ENCODE measurements at regions not wholly inside any gene's neighbourhood (a gene's known extent, or its start where the extent isn't known, plus 50 kb on each side); places are given as distances from the start of the nearest gene placed in this dataset.

- DNase-seq: no peak
Measured at GRCh38 chr5:174414315-174414710, 310.1 kb upstream of the MSX2 start.

GRCh38 chr5:174418809-174419539 is 305.4 kb upstream of the MSX2 start:
- no peak for DNase-seq

GRCh38 chr5:174419540-174420132 is 304.7 kb upstream of the MSX2 start:
- DNase-seq: peak; percentile 37 to 74

- DNase-seq: no peak
Measured at GRCh38 chr5:174420651-174421407, 303.6 kb upstream of the MSX2 start.

GRCh38 chr5:174421408-174421805 is 303.0 kb upstream of the MSX2 start:
- DNase-seq: no peak

- no peak for DNase-seq
Measured at GRCh38 chr5:174423558-174423957, 300.8 kb upstream of the MSX2 start.

- DNase-seq: no peak
Measured at GRCh38 chr5:174424219-174425053, 299.9 kb upstream of the MSX2 start.

GRCh38 chr5:174425271-174425963 is 299.0 kb upstream of the MSX2 start:
- no peak for DNase-seq

GRCh38 chr5:174425964-174426290 is 298.5 kb upstream of the MSX2 start:
- no peak for DNase-seq

- no peak for DNase-seq
Measured at GRCh38 chr5:174426388-174426787, 298.0 kb upstream of the MSX2 start.

- no peak for DNase-seq
Measured at GRCh38 chr5:174426851-174427250, 297.5 kb upstream of the MSX2 start.

GRCh38 chr5:174427304-174427703 is 297.1 kb upstream of the MSX2 start:
- DNase-seq: no peak

- DNase-seq: no peak
Measured at GRCh38 chr5:174428895-174429294, 295.5 kb upstream of the MSX2 start.

- no peak for DNase-seq
Measured at GRCh38 chr5:174430940-174431339, 293.4 kb upstream of the MSX2 start.

GRCh38 chr5:174431504-174431903 is 292.9 kb upstream of the MSX2 start:
- no peak for DNase-seq

- no peak for DNase-seq
Measured at GRCh38 chr5:174433098-174433497, 291.3 kb upstream of the MSX2 start.

GRCh38 chr5:174436750-174437149 is 287.6 kb upstream of the MSX2 start:
- no peak for DNase-seq

- DNase-seq: no peak
Measured at GRCh38 chr5:174444479-174445188, 279.7 kb upstream of the MSX2 start.

GRCh38 chr5:174446446-174446845 is 277.9 kb upstream of the MSX2 start:
- no peak for DNase-seq

GRCh38 chr5:174446988-174447387 is 277.4 kb upstream of the MSX2 start:
- DNase-seq: no peak

GRCh38 chr5:174448041-174448440 is 276.3 kb upstream of the MSX2 start:
- DNase-seq: no peak

GRCh38 chr5:174448662-174449061 is 275.7 kb upstream of the MSX2 start:
- DNase-seq: no peak

All from NCI-H446 (cell line).